ENCODE measurements at regions not wholly inside any gene's neighbourhood (a gene's known extent, or its start where the extent isn't known, plus 50 kb on each side); places are given as distances from the start of the nearest gene placed in this dataset.

GRCh38 chr2:172208791-172209325 lies 106.2 kb upstream of the DLX2 start:
- no peaks in the 10 kb centered on the region for H3K9me3 ChIP-seq
- TF ChIP-seq CTCF (IDR thresholded peaks at IDR 0.05) = no peak
- peaks cover 22 to 26% of the 10 kb centered on the region in 2 experiments for H3K4me1 ChIP-seq (ENCODE audit: control insufficient read depth in 1 of 2, insufficient read depth in 1 of 2, low read depth in 1 of 2, low read length in 1 of 2)
- H3K27me3 ChIP-seq = no peaks in the 10 kb centered on the region
- H3K27ac ChIP-seq = peak overlapping the region; percentile 45
- H3K4me3 ChIP-seq (ENCODE audit: low read depth in 1 of 2, low read length in 1 of 2) = no peak overlapping the region
- H3K36me3 ChIP-seq = no peaks in the 10 kb centered on the region

- H3K36me3 ChIP-seq = no peaks in the 10 kb centered on the region
- no peak overlapping the region for H3K4me3 ChIP-seq (ENCODE audit: low read depth in 1 of 2, low read length in 1 of 2)
- peaks cover 22 to 26% of the 10 kb centered on the region in 2 experiments for H3K4me1 ChIP-seq (ENCODE audit: control insufficient read depth in 1 of 2, insufficient read depth in 1 of 2, low read depth in 1 of 2, low read length in 1 of 2)
- H3K27ac ChIP-seq = peak overlapping the region; percentile 45
- no peaks in the 10 kb centered on the region for H3K27me3 ChIP-seq
- no peaks in the 10 kb centered on the region for H3K9me3 ChIP-seq
- TF ChIP-seq CTCF (IDR thresholded peaks at IDR 0.05) = no peak
Measured at GRCh38 chr2:172210599-172210998, 107.9 kb upstream of the DLX2 start.

- Histone ChIP-seq H3K4me1 (ENCODE audit: control insufficient read depth in 1 of 2, insufficient read depth in 1 of 2, low read depth in 1 of 2, low read length in 1 of 2) (peaks cover 22 to 26% of the 10 kb centered on the region in 2 experiments), H3K9me3 (no peaks in the 10 kb centered on the region), H3K27me3 (no peaks in the 10 kb centered on the region), H3K4me3 (ENCODE audit: low read depth in 1 of 2, low read length in 1 of 2) (no peak overlapping the region), H3K27ac (no peak overlapping the region), H3K36me3 (no peaks in the 10 kb centered on the region)
- TF ChIP-seq CTCF (IDR thresholded peaks at IDR 0.05) = no peak
Measured at GRCh38 chr2:172211512-172211911, 108.8 kb upstream of the DLX2 start.

- no peak for TF ChIP-seq CTCF (IDR thresholded peaks at IDR 0.05)
- H3K27ac ChIP-seq = no peak overlapping the region
- H3K36me3 ChIP-seq = no peaks in the 10 kb centered on the region
- H3K4me1 ChIP-seq (ENCODE audit: control insufficient read depth in 1 of 2, insufficient read depth in 1 of 2, low read depth in 1 of 2, low read length in 1 of 2) = peaks cover 22 to 25% of the 10 kb centered on the region in 2 experiments
- H3K4me3 ChIP-seq (ENCODE audit: low read depth in 1 of 2, low read length in 1 of 2) = no peak overlapping the region
- no peaks in the 10 kb centered on the region for H3K9me3 ChIP-seq
- H3K27me3 ChIP-seq = no peaks in the 10 kb centered on the region
Measured at GRCh38 chr2:172213116-172213860, 110.6 kb upstream of the DLX2 start.

GRCh38 chr2:172214252-172214651 lies 111.6 kb upstream of the DLX2 start:
- TF ChIP-seq CTCF (IDR thresholded peaks at IDR 0.05) = no peak
- no peak overlapping the region for H3K4me3 ChIP-seq (ENCODE audit: low read depth in 1 of 2, low read length in 1 of 2)
- no peaks in the 10 kb centered on the region for H3K27me3 ChIP-seq
- H3K36me3 ChIP-seq = no peaks in the 10 kb centered on the region
- H3K9me3 ChIP-seq = no peaks in the 10 kb centered on the region
- H3K4me1 ChIP-seq (ENCODE audit: control insufficient read depth in 1 of 2, insufficient read depth in 1 of 2, low read depth in 1 of 2, low read length in 1 of 2) = peaks cover 15 to 19% of the 10 kb centered on the region in 2 experiments
- no peak overlapping the region for H3K27ac ChIP-seq

Measured in neutrophil (primary cell).